ENCODE measurements at regions not wholly inside any gene's neighbourhood (a gene's known extent, or its start where the extent isn't known, plus 50 kb on each side); places are given as distances from the start of the nearest gene placed in this dataset.

DNA sequence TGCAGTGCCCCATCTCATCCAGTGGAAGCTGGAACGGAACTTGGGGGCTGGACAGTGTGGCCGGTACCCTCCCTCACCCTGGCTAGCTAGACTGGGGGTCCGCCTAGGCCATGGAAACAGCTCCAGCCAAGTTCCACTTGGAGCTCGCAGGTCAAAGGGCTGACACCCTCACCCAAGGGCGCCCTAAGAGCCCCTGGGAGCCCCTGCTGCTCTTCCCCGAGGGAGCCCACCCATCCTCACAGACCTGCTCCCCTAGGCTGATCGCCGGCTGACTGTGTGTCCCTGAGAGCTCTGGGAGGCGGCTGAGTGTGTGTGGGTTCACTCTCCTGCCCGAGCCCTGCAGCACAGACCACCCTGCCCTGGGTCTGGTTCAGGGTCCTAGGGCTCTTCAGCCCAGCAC is 118.2 kb upstream of the OTOS start:
- Histone ChIP-seq H3K4me3 (ENCODE audit: low read length) (no peak overlapping the region), H3K9me3 (ENCODE audit: control insufficient read depth in 1 of 2, insufficient read depth in 1 of 2, low read length in 2 of 2) (peaks cover 13 to 17% of the 10 kb centered on the region in 2 experiments), H3K4me1 (ENCODE audit: insufficient read depth, low read length) (no peaks in the 10 kb centered on the region), H3K27me3 (ENCODE audit: control insufficient read depth in 1 of 2, insufficient read depth in 2 of 2, low read length in 2 of 2) (no peaks in the 10 kb centered on the region), H3K27ac (ENCODE audit: low read depth in 1 of 2, low read length in 2 of 2) (no peak overlapping the region), H3K36me3 (ENCODE audit: insufficient read depth, low read length) (no peaks in the 10 kb centered on the region)
- no peaks in the 10 kb centered on the region for H3K4me1 Mint-ChIP-seq (ENCODE audit: low read depth)
- no peak overlapping the region for H3K4me3 Mint-ChIP-seq
- DNase-seq (no peak), ATAC-seq (ENCODE audit: poor library complexity) (no peak)
- TF ChIP-seq, protein P1, sequence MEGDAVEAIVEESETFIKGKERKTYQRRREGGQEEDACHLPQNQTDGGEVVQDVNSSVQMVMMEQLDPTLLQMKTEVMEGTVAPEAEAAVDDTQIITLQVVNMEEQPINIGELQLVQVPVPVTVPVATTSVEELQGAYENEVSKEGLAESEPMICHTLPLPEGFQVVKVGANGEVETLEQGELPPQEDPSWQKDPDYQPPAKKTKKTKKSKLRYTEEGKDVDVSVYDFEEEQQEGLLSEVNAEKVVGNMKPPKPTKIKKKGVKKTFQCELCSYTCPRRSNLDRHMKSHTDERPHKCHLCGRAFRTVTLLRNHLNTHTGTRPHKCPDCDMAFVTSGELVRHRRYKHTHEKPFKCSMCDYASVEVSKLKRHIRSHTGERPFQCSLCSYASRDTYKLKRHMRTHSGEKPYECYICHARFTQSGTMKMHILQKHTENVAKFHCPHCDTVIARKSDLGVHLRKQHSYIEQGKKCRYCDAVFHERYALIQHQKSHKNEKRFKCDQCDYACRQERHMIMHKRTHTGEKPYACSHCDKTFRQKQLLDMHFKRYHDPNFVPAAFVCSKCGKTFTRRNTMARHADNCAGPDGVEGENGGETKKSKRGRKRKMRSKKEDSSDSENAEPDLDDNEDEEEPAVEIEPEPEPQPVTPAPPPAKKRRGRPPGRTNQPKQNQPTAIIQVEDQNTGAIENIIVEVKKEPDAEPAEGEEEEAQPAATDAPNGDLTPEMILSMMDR (IDR thresholded peaks at IDR 0.05) = no peak
- H3K36me3 Mint-ChIP-seq (ENCODE audit: low read depth) = no peaks in the 10 kb centered on the region
- intact Hi-C loops (cut with DNase I, micrococcal nuclease) = no loop called here
- H3K27me3 Mint-ChIP-seq = peaks cover 7% of the 10 kb centered on the region
- H3K9me3 Mint-ChIP-seq = peaks cover 8% of the 10 kb centered on the region
- H3K27ac Mint-ChIP-seq = no peak overlapping the region
- POLR2A ChIA-PET = no interaction called here
- CTCF ChIA-PET = no interaction called here

DNA sequence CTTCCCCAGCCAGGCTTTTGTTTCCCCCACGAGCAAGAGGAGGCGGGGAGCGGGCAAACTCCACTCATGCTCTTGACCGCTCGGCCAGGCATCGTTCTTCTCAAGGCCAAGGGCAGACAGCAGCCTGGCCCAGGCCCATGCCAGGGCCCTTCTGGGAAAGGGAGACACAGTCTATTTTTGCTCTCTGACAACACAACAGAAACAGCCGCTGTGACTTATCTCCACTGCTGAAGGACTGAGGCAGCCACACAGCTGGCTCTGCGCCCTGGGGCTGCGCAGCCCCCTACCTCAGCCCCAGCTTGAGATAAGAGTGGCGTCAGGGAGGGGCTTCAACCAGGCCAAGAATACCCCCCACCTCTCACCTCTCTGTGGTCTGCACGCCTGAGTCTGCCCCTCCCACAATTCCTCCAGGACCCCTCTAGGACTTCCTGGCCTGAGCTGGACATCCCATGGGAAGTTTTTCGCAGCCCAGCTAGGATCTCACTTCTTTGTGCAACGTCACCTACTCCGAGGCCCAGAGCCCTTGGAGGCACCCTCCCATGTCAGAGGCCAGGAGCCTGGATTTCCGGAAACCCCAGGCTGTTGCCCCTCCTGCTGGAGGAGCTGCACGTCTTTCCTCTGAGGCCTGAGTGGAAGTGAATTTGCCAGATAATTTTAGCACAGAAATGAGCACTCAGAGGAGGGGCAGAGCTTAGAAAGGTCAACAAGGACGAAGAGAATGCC is 118.9 kb upstream of the OTOS start:
- H3K4me3 Mint-ChIP-seq = no peak overlapping the region
- H3K27me3 Mint-ChIP-seq = peaks cover 7% of the 10 kb centered on the region
- ChIA-PET CTCF (no interaction called here), POLR2A (no interaction called here)
- H3K4me1 Mint-ChIP-seq (ENCODE audit: low read depth) = no peaks in the 10 kb centered on the region
- Histone ChIP-seq H3K27me3 (ENCODE audit: control insufficient read depth in 1 of 2, insufficient read depth in 2 of 2, low read length in 2 of 2) (no peaks in the 10 kb centered on the region), H3K36me3 (ENCODE audit: insufficient read depth, low read length) (no peaks in the 10 kb centered on the region), H3K9me3 (ENCODE audit: control insufficient read depth in 1 of 2, insufficient read depth in 1 of 2, low read length in 2 of 2) (peaks cover 17 to 18% of the 10 kb centered on the region in 2 experiments), H3K4me1 (ENCODE audit: insufficient read depth, low read length) (no peaks in the 10 kb centered on the region), H3K27ac (ENCODE audit: low read depth in 1 of 2, low read length in 2 of 2) (no peak overlapping the region), H3K4me3 (ENCODE audit: low read length) (no peak overlapping the region)
- H3K9me3 Mint-ChIP-seq = peaks cover 8% of the 10 kb centered on the region
- TF ChIP-seq, protein P1 (IDR thresholded peaks at IDR 0.05) = no peak
- ATAC-seq (ENCODE audit: poor library complexity) = no peak
- no peak for DNase-seq
- intact Hi-C loops (cut with DNase I, micrococcal nuclease) = no loop called here
- no peaks in the 10 kb centered on the region for H3K36me3 Mint-ChIP-seq (ENCODE audit: low read depth)
- no peak overlapping the region for H3K27ac Mint-ChIP-seq

DNA sequence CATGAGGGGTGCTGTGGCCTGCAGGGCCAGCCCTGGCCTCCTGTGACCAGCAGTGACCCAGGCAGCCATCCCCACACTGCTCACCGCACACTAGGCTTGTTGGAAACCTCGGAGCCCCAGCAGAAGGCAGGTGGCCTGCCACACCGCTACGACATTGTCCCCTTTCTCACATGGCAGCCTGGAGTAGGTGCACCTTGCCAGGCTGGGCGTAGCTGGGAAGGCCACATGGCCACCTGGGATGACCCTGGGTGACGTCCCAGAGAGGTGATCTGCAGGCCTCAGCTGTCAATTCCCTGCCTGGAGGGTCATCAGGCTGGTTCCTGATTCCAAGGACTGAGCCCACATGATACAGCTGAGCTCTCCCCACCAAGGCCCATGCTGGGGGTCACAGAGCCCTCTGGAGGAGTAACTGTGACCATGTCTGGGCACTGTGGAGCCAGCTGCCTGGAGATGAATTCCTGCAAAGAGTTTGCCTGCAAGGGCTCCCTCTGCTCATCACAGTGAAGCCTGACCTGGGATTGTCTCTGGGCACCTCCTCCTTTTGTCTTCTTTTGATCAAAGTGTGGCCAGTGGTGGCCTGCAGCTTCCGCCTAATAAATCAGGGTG is 119.6 kb upstream of the OTOS start:
- no peaks in the 10 kb centered on the region for H3K27me3 ChIP-seq (ENCODE audit: control insufficient read depth in 1 of 2, insufficient read depth in 2 of 2, low read length in 2 of 2)
- TF ChIP-seq, protein P1 (IDR thresholded peaks at IDR 0.05) = no peak
- no peaks in the 10 kb centered on the region for H3K36me3 ChIP-seq (ENCODE audit: insufficient read depth, low read length)
- Mint-ChIP-seq H3K9me3 (peaks cover 8% of the 10 kb centered on the region), H3K27me3 (peaks cover 7% of the 10 kb centered on the region), H3K27ac (no peak overlapping the region), H3K4me1 (ENCODE audit: low read depth) (no peaks in the 10 kb centered on the region), H3K36me3 (ENCODE audit: low read depth) (no peaks in the 10 kb centered on the region), H3K4me3 (no peak overlapping the region)
- H3K27ac ChIP-seq (ENCODE audit: low read depth in 1 of 2, low read length in 2 of 2) = no peak overlapping the region
- CTCF ChIA-PET = no interaction called here
- no peak for ATAC-seq (ENCODE audit: poor library complexity)
- H3K9me3 ChIP-seq (ENCODE audit: control insufficient read depth in 1 of 2, insufficient read depth in 1 of 2, low read length in 2 of 2) = peaks cover 17 to 18% of the 10 kb centered on the region in 2 experiments
- POLR2A ChIA-PET = no interaction called here
- H3K4me3 ChIP-seq (ENCODE audit: low read length) = no peak overlapping the region
- DNase-seq = no peak
- no peaks in the 10 kb centered on the region for H3K4me1 ChIP-seq (ENCODE audit: insufficient read depth, low read length)
- intact Hi-C loops (cut with DNase I, micrococcal nuclease) = no loop called here

All from CD4-positive, alpha-beta T cell (primary cell).